HG02840 (cell line): ENCODE measurements at regions not wholly inside any gene's neighbourhood (a gene's known extent, or its start where the extent isn't known, plus 50 kb on each side); places are given as distances from the start of the nearest gene placed in this dataset.
"Not testable (repeated sequence)": the region's sequence is repeated elsewhere in the genome, so short reads cannot be mapped to it uniquely, and the experiment has no call there.

Experiments
- ATAC-seq: cut with Tn5 transposase; IDR thresholded peaks from one replicate; pipeline ENCODE4 v1.9.1; 2021; ENCODE audit warnings: mild to moderate bottlenecking, moderate library complexity, moderate number of reproducible peaks; ENCODE audit not compliant: unreplicated experiment, low FRiP score

- ATAC-seq: not testable (repeated sequence)
These were observed 273.9 kb upstream of the KLF4 start for GRCh38 chr9:107763469-107763868.

DNA sequence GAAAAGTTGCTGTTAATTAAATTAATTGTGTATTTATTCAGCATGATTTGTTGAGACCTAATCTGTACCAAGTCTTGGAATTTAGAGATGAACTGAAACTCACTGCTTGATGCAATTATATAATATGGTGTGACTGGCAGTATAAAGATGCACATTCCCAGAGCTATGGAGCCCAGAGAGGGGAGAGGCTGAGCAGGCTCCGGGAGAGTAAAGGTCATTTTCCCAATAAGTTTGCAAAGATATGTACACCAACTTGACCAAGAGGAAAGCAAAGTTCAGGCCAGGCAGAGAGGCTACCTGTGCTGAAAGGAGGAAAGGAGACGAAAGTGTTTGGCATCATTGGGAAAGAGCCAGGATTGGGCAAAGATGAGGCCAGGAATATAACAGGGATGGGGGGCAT lies 271.7 kb upstream of the KLF4 start:
- ATAC-seq: no peak

GRCh38 chr9:107760469-107761242 lies 271.1 kb upstream of the KLF4 start:
- ATAC-seq: no peak

DNA sequence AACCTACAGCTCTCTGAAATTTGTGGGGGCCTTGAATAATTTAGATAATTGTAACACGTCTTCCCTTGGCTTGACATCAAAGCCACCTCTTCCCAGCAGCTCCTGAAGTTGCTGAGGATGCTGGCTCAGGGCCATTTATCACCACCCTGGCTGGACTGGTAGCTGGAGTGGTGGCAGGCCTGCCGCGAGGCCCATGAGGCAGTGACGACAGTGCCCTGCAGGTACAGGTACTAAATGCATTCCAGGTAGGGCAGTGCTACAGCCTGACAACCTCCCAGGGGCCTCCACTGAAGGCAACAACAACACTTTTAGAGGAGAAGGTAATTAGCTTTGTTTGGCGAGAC lies 270.2 kb upstream of the KLF4 start:
- ATAC-seq: no peak

- ATAC-seq: no peak
These were observed 269.6 kb upstream of the KLF4 start for GRCh38 chr9:107759009-107759822.

GRCh38 chr9:107756091-107756490 lies 266.5 kb upstream of the KLF4 start:
- ATAC-seq: no peak

GRCh38 chr9:107755246-107755645 lies 265.7 kb upstream of the KLF4 start:
- ATAC-seq: no peak

DNA sequence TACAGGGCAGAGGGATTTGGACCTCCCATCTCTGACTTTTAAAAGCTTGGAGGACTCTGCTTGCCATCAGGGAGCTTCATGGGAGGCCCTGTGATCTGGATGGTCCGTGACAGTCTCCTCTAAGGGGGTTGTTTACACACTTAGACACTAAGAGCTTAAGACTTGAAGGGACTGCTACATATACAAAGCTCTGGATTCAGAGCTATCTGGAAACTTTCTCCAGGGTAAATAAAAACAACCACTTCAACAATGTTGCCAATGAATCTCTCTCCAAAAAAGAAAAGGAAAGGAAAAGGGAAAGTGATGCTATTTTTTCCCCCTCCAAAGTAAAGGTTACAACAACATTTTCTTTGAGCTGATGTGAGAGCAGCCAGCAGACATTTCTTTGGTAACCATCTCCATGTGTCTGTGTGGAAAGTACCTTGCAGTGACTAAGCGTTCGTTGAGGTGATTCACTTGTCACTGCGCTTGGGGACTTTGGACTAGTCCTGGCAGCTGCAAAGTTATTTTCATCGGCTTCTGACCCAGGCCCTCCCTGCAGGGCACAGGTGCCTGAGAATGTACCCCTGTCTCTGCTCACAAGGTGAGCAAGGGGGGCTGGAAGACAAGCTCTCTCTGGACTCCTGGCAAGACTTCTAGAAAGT lies 262.1 kb upstream of the KLF4 start:
- ATAC-seq: no peak

GRCh38 chr9:107750741-107751566 lies 261.4 kb upstream of the KLF4 start:
- ATAC-seq: no peak

GRCh38 chr9:107749787-107750444 lies 260.3 kb upstream of the KLF4 start:
- ATAC-seq: no peak

GRCh38 chr9:107744873-107745272 lies 255.3 kb upstream of the KLF4 start:
- ATAC-seq: no peak

- ATAC-seq: no peak
These were observed 253.2 kb upstream of the KLF4 start for GRCh38 chr9:107742531-107743309.

DNA sequence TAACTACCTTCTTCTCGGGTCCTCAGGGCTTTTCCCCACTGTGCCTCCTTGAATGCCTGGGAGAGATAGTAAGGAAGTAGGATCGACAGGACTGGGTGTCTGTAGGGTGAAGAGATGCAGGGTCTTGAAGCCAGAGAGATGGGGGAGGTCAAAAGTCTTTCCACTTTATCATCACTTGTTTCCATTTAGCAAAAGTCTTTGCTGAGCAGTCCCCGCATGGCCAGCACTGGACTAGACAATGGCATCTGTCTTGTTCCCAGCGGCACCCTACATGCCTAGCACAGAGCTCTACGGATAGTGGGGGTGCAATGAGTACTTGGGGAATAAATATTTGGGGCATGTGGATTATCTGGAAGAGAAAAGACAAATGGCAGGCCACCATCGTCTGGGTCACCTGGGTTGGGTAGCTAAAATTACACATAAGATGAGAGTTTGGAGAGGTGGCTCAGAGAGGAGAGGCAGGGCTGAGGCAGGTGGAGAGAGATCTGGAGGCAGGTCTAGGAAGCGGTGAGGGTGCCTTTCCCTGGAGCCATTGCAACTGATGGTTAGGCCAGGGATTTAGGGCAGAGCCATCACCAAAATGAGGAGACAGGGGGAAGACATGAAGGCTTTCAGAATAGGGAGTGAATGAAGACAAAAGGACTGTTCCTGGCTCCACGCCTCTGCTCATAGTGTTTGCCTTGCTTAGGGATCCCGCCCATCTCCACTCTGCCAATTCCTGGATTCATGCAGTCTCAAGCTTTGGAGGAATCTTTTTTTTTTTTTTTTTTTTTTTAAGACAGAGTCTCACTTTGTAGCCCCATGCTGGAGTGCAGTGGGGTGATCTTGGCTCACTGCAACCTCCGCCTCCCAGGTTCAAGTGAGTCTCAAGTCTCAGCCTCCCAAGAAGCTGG lies 250.8 kb upstream of the KLF4 start:
- no peak for ATAC-seq

GRCh38 chr9:107739601-107740082 lies 250.1 kb upstream of the KLF4 start:
- ATAC-seq: no peak

- no peak for ATAC-seq
These were observed 249.2 kb upstream of the KLF4 start for GRCh38 chr9:107738789-107739188.

GRCh38 chr9:107737987-107738743 lies 248.6 kb upstream of the KLF4 start:
- ATAC-seq: no peak

DNA sequence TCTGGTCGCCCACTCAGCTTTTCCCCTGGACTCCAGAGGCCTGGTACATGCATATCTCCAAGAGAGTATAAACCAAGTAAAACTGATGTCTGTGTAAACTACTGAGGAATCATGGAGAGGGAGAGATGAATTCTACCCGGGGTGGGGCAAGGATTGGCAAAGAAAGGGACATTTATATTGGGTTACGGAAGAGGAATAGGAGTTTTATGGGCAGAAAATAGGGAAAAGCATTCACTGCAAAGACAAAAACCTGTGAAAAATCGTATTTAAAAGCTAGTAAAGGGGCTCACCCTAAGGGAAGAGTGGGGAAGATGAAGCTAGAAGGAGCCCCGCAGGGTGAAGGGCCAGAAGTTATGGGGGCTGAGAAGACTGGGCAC lies 248.0 kb upstream of the KLF4 start:
- no peak for ATAC-seq

DNA sequence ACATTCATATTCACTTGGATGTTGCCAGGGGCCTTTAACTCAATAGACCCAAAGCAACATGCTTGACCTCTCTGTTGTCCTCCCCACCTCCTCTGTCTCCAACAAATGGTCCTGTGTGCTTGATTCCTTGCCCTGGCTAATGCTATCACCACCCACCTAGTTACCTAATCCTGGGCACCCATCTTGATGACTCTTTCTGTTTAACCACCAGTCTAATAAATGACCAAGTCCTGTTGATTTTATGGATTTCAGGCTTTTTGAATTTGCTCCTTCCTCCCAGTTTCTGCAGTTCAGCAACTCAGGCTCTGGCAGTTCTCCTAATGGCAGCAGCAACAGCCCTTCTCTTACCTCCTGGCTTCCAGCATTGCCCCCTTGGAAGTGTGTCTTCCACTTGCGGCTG lies 246.3 kb upstream of the KLF4 start:
- ATAC-seq: no peak
